BJ (cell line): ENCODE measurements at regions not wholly inside any gene's neighbourhood (a gene's known extent, or its start where the extent isn't known, plus 50 kb on each side); places are given as distances from the start of the nearest gene placed in this dataset.
"Not testable (repeated sequence)": the region's sequence is repeated elsewhere in the genome, so short reads cannot be mapped to it uniquely, and the experiment has no call there.

Experiments
- CTCF ChIA-PET: fragments of 350-600 bp; formaldehyde crosslinking; extraction: SDS; loops from one replicate; lab custom pipeline; 2021; ENCODE audit warnings: antibody characterized with exemption, inconsistent platforms; lab: Yijun Ruan, JAX
- POLR2A ChIA-PET: fragments of 300-600 bp; sonication (Branson Sonifier 250); formaldehyde crosslinking; extraction: SDS; loops from one replicate; lab custom pipeline; 2021; ENCODE audit warnings: antibody characterized with exemption; lab: Charles Lee
- DNase-seq: peaks from one replicate; pipeline ENCODE4 v3.0.0-alpha.2; 2011; ENCODE audit warnings: low read depth
- H3K27me3 ChIP-seq: 2 replicates; pipeline ENCODE4 v1.6.0; 2011; ENCODE audit warnings: low read length; ENCODE audit not compliant: control insufficient read depth, insufficient read depth
- H3K36me3 ChIP-seq: 2 replicates; pipeline ENCODE4 v1.5.1; 2011; ENCODE audit warnings: low read length; ENCODE audit not compliant: control insufficient read depth, insufficient read depth
- H3K4me3 ChIP-seq: 2 replicates; pipeline ENCODE4 v1.5.1; 2011; ENCODE audit warnings: low read depth, mild to moderate bottlenecking, control low read depth, low read length
- TF ChIP-seq, protein P1 (sequence below): IDR thresholded peaks from 2 replicates; pipeline ENCODE4 v1.5.1; 2011; ENCODE audit warnings: low read depth, mild to moderate bottlenecking, control low read depth, inconsistent platforms, low read length, moderate library complexity; ENCODE audit not compliant: insufficient read depth

DNA sequence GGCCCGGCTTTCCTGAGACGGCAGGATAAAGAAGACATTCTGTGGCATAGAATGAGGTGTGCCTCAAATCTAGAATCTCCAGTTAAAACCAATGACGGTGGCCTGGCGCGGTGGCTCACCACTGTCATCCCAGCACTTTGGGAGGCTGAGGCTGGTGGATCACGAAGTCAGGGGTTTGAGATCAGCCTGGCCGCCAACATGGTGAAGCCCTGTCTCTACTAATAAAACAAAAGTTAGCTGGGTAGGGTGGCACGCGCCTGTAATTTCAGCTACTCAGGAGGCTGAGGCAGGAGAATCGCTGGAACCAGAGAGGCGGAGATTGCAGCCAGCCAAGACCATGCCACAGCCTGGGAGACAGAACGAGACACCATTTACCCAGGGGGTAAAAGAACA lies 193.6 kb downstream of the ALG10 start:
- CTCF ChIA-PET, result interaction anchor here (0.6 kb wide), 1 partner anchor 133 kb away, joined by 4 read pairs; no protein-coding TSS in a partner anchor
- TF ChIP-seq, protein P1, sequence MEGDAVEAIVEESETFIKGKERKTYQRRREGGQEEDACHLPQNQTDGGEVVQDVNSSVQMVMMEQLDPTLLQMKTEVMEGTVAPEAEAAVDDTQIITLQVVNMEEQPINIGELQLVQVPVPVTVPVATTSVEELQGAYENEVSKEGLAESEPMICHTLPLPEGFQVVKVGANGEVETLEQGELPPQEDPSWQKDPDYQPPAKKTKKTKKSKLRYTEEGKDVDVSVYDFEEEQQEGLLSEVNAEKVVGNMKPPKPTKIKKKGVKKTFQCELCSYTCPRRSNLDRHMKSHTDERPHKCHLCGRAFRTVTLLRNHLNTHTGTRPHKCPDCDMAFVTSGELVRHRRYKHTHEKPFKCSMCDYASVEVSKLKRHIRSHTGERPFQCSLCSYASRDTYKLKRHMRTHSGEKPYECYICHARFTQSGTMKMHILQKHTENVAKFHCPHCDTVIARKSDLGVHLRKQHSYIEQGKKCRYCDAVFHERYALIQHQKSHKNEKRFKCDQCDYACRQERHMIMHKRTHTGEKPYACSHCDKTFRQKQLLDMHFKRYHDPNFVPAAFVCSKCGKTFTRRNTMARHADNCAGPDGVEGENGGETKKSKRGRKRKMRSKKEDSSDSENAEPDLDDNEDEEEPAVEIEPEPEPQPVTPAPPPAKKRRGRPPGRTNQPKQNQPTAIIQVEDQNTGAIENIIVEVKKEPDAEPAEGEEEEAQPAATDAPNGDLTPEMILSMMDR, result no peak
- POLR2A ChIA-PET, result no interaction called here
- no peaks in the 10 kb centered on the region for H3K27me3 ChIP-seq
- no peaks in the 10 kb centered on the region for H3K36me3 ChIP-seq
- DNase-seq, result no peak
- no peak overlapping the region for H3K4me3 ChIP-seq

DNA sequence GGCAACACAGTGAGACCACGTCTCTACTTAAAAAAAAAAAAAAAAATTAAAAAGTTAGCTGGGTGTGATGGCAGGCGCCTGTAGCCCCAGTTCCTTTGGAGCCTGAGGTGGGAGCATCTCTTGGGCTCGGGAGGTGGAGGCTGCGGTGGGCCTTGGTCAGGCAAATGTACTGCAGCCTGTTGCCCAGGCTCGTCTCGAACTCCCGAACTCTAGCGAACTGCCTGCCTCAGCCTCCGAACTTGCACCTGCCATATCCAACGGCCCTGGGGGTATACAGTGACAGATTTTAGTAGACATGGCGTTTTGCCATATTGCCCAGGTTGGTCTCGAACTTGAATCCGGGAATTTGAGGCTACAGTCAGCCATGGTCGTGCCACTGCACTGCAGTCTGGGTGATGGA lies 195.4 kb downstream of the ALG10 start:
- ChIA-PET POLR2A (no interaction called here), CTCF (no interaction called here)
- H3K27me3 ChIP-seq, result no peaks in the 10 kb centered on the region
- no peak overlapping the region for H3K4me3 ChIP-seq
- H3K36me3 ChIP-seq, result no peaks in the 10 kb centered on the region
- DNase-seq, result no peak
- TF ChIP-seq, protein P1, result no peak

DNA sequence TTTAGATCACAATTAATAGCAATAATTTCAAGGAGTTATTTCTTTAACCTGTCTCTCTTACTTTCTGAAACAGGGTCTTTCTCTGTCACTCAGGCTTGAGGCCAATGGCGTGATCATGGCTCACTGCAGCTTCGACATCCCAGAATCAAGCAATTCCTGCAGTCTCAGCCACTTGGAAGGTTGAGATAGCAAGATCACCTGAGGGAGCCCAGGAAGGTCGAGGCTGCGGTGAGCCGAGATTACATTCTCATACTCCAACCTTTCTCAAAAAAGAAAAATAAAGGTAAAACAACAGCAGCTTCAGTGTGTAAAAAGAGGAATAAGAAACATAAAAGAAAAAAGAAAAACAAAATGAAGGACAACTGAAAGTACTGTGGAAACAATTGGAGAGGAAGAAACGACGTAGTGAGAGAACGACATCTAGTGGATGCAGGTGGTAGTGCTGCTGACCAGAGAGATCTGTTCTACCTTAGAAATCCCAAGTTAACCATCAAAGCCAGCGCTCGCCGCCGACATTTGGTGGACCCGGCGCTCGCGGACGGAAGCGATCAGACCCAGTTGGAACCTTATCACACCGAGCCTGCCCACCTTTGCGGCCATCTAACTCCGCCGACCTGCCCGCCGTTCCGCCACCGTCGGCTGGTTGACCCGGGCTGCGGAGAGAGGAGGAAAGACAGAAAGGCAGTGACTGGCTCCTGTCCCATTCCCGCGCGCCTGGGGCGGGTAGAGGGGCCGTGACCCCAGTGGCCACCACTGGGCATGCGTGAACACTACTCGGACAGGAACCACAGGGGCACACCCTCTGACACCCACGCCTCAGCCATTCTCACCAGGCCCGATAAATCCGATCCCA lies 196.1 kb downstream of the ALG10 start:
- DNase-seq, result no peak
- ChIA-PET POLR2A (no interaction called here), CTCF (no interaction called here)
- Histone ChIP-seq H3K4me3 (peak overlapping the region; percentile 16; the same call in 1 of the 2 replicates), H3K36me3 (no peaks in the 10 kb centered on the region), H3K27me3 (no peaks in the 10 kb centered on the region)
- TF ChIP-seq, protein P1, result peak; percentile 75

DNA sequence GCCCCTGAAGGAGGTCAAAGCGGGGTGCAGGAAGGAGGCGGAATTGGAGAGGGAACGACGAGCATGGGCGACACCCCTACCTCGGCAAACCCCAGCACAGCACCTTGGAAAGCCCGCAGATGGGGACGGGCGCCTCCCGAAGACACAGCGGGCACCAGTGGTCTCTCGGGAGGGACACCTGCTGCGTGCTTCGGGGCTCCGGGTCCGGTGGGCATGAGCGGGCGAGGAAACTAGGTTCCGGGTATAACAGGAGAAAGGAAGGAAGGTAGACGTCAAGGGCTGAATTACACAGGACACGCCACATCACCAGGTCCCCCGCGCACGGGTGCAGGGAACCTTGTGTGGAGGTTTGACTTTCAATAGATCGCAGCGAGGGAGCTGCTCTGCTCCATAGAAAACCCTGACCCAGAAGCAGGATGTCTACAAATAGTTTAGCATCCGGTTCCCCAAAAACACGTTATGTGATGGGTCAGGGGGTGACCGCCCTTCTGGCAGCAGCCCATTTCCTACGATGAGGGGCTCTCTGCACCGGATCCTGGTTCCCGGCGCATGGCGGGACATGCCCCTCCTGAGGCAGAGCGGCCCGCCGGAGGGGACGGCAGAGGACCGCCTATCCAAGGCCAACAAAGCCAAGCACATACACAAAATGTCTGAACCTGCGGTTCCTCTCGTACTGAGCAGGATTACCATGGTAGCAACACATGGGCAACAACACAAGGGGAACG lies 196.9 kb downstream of the ALG10 start:
- DNase-seq, result no peak
- CTCF ChIA-PET, result interaction anchor here (1.9 kb wide), 1 partner anchor 97 kb away, joined by 4 read pairs; no protein-coding TSS in a partner anchor
- H3K4me3 ChIP-seq, result no peak overlapping the region
- H3K36me3 ChIP-seq, result no peaks in the 10 kb centered on the region
- H3K27me3 ChIP-seq, result no peaks in the 10 kb centered on the region
- POLR2A ChIA-PET, result no interaction called here
- TF ChIP-seq, protein P1, result no peak

DNA sequence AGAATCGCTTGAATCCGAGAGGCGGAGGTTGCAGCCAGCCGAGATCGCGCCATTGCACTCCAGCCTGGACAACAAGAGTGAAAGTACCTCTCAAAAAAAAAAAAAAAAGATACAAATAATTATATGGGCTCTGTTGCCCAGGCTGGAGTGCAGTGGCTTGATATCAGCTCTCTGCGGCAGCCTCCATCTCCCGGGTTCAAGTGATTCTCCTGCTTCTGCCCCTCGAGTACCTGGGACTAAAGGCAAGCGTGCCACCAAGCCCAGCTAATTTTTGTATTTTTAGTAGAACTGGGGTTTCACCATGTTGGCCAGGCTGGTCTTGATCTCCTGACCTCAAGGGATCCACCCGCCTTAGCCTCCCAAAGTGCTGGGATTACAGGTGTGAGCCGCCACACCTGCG lies 197.8 kb downstream of the ALG10 start:
- H3K27me3 ChIP-seq, H3K36me3 ChIP-seq, H3K4me3 ChIP-seq, DNase-seq, POLR2A ChIA-PET: not testable (repeated sequence)
- CTCF ChIA-PET, result interaction anchor here (0.6 to 1.9 kb wide), 3 partner anchors 97 to 1474 kb away, joined by 3 to 4 read pairs (median 3); partner anchors contain the start of gene YARS2
